HG03103 (cell line): ENCODE measurements at regions not wholly inside any gene's neighbourhood (a gene's known extent, or its start where the extent isn't known, plus 50 kb on each side); places are given as distances from the start of the nearest gene placed in this dataset.
"Not testable (repeated sequence)": the region's sequence is repeated elsewhere in the genome, so short reads cannot be mapped to it uniquely, and the experiment has no call there.

ENCODE experiments used
- ATAC-seq: cut with Tn5 transposase; IDR thresholded peaks from one replicate; pipeline ENCODE4 v1.9.1; 2021; ENCODE audit warnings: low read depth; ENCODE audit not compliant: unreplicated experiment

GRCh38 chr18:27313678-27314077 lies 128.6 kb upstream of the CHST9 start:
- no peak for ATAC-seq

- ATAC-seq = no peak
Observed at GRCh38 chr18:27312853-27313252, 127.7 kb upstream of the CHST9 start.

- ATAC-seq = no peak
Observed at GRCh38 chr18:27312153-27312552, 127.0 kb upstream of the CHST9 start.

GRCh38 chr18:27311114-27311513 lies 126.0 kb upstream of the CHST9 start:
- ATAC-seq = no peak

- ATAC-seq = no peak
Observed at GRCh38 chr18:27301615-27302378, 116.7 kb upstream of the CHST9 start.

- ATAC-seq = no peak
Observed at GRCh38 chr18:27298214-27298804, 113.2 kb upstream of the CHST9 start.

- ATAC-seq = not testable (repeated sequence)
Observed at GRCh38 chr18:27285973-27286562, 101.0 kb upstream of the CHST9 start.

GRCh38 chr18:27278131-27278530 lies 93.0 kb upstream of the CHST9 start:
- no peak for ATAC-seq

- no peak for ATAC-seq
Observed at GRCh38 chr18:27277554-27277953, 92.4 kb upstream of the CHST9 start.

- no peak for ATAC-seq
Observed at GRCh38 chr18:27276886-27277285, 91.8 kb upstream of the CHST9 start.

GRCh38 chr18:27276479-27276878 lies 91.4 kb upstream of the CHST9 start:
- ATAC-seq = no peak

GRCh38 chr18:27274901-27275300 lies 89.8 kb upstream of the CHST9 start:
- ATAC-seq = no peak

- no peak for ATAC-seq
Observed at GRCh38 chr18:27270508-27270907, 85.4 kb upstream of the CHST9 start.

GRCh38 chr18:27263369-27263768 lies 78.3 kb upstream of the CHST9 start:
- ATAC-seq = no peak

- no peak for ATAC-seq
Observed at GRCh38 chr18:27261769-27262549, 76.9 kb upstream of the CHST9 start.

- no peak for ATAC-seq
Observed at GRCh38 chr18:27253571-27253970, 68.5 kb upstream of the CHST9 start.

GRCh38 chr18:27250471-27250870 lies 65.4 kb upstream of the CHST9 start:
- no peak for ATAC-seq

GRCh38 chr18:27249933-27250332 lies 64.8 kb upstream of the CHST9 start:
- no peak for ATAC-seq

- no peak for ATAC-seq
Observed at GRCh38 chr18:27244259-27244658, 59.2 kb upstream of the CHST9 start.

GRCh38 chr18:27242392-27243047 lies 57.4 kb upstream of the CHST9 start:
- ATAC-seq = no peak

- ATAC-seq = no peak
Observed at GRCh38 chr18:27240383-27240782, 55.3 kb upstream of the CHST9 start.
